HL-60 (cell line): ENCODE measurements at regions not wholly inside any gene's neighbourhood (a gene's known extent, or its start where the extent isn't known, plus 50 kb on each side); places are given as distances from the start of the nearest gene placed in this dataset.

Experiments used
- DNase-seq, 2 experiments: peaks; one replicate each; pipeline ENCODE4 v3.0.0-alpha.2; 2010 to 2020; ENCODE audit warnings: low read depth in 1 of 2, low spot score in 1 of 2
- H3K27ac ChIP-seq: fragments of 250-450 bp; sonication (Bioruptor Pico); replicated peaks from 2 replicates; pipeline ENCODE4 v1.5.1; 2020; ENCODE audit warnings: mild to moderate bottlenecking, moderate library complexity
- H3K27me3 ChIP-seq: fragments of 250-450 bp; sonication (Bioruptor Pico); 2 replicates; pipeline ENCODE4 v1.5.1; 2021; ENCODE audit warnings: mild to moderate bottlenecking, moderate library complexity; ENCODE audit not compliant: insufficient read depth, poor library complexity, severe bottlenecking
- H3K4me3 ChIP-seq: replicated peaks from 2 replicates; pipeline ENCODE4 v1.5.1; 2011; ENCODE audit warnings: mild to moderate bottlenecking, control low read depth, low read length; ENCODE audit not compliant: insufficient read depth
- GABPA ChIP-seq: IDR thresholded peaks from 2 replicates; pipeline ENCODE4 v1.6.1; 2012; ENCODE audit warnings: low read depth
- POLR2AphosphoS5 ChIP-seq: IDR thresholded peaks from 2 replicates; pipeline ENCODE4 v1.6.1; 2012; ENCODE audit warnings: low read depth
- SPI1 ChIP-seq: IDR thresholded peaks from 2 replicates; pipeline ENCODE4 v1.6.1; 2012; ENCODE audit warnings: low read depth, mild to moderate bottlenecking, borderline replicate concordance
- TF ChIP-seq, protein P1 (sequence below): IDR thresholded peaks from one replicate; pipeline ENCODE4 v1.5.1; 2011; ENCODE audit warnings: low read length, control low read depth, inconsistent platforms; ENCODE audit not compliant: insufficient read depth
- TF ChIP-seq, protein P2 (sequence below): IDR thresholded peaks from 2 replicates; pipeline ENCODE4 v1.6.1; 2012; ENCODE audit warnings: low read depth; ENCODE audit not compliant: insufficient replicate concordance

DNA sequence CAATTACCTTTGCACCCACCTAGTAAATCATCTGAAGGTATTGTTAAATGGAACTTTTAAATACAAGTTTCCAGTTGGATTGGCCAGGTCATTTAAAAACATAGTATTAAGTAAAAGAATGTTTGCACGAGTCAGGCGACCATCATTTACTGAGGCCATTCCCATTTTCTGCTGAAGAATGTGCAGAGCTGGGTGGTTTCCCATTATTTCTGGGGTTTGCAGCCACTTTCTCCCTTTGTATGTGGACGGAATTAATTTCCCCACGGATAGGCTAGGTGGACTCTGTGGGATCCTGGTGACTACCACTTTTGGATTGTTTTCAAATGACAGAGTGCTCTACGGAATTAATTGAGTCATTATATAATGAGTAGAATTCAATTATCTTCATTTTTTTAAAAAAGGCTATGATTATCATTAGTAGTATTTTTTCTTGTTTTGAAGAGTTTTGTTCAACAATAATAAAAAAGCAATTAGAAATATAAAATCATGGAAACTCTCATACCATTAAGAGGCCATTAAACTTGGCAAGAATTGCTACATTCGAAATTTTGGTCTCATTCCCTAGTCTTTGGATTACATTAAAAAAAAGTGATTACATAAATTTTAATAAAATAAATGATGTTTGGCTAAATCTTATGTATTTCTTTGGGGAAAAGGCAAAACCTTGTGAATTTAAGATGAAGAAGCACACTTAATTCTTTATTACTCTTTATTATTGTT is 120.4 kb upstream of the FZD8 start:
- no peak for TF ChIP-seq POLR2AphosphoS5
- Histone ChIP-seq H3K27me3 (no peaks in the 10 kb centered on the region), H3K4me3 (no peak overlapping the region), H3K27ac (no peak overlapping the region)
- DNase-seq = no peak

DNA sequence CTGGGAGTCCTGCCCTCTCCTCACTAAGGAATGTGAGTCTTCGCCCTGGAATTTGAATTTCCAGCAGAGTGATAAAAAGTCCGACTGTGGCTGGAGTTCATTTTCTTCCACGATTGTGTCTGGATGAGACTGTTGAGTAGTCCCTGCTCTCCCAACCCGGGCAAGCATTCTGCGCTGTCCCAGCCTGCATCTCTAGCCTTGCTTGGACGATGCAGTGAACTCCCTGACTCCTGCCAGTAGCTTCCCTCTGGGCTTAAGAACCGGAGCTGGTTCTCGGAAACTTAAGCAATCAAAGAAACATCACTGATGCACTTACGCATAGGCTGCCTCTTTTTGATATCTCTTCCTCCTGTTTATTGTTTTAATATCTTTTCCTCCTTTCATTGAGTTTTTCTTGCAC is 116.0 kb upstream of the FZD8 start:
- H3K27ac ChIP-seq = no peak overlapping the region
- TF ChIP-seq GABPA (no peak), SPI1 (no peak), POLR2AphosphoS5 (no peak)
- TF ChIP-seq, protein P1, sequence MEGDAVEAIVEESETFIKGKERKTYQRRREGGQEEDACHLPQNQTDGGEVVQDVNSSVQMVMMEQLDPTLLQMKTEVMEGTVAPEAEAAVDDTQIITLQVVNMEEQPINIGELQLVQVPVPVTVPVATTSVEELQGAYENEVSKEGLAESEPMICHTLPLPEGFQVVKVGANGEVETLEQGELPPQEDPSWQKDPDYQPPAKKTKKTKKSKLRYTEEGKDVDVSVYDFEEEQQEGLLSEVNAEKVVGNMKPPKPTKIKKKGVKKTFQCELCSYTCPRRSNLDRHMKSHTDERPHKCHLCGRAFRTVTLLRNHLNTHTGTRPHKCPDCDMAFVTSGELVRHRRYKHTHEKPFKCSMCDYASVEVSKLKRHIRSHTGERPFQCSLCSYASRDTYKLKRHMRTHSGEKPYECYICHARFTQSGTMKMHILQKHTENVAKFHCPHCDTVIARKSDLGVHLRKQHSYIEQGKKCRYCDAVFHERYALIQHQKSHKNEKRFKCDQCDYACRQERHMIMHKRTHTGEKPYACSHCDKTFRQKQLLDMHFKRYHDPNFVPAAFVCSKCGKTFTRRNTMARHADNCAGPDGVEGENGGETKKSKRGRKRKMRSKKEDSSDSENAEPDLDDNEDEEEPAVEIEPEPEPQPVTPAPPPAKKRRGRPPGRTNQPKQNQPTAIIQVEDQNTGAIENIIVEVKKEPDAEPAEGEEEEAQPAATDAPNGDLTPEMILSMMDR = no peak
- TF ChIP-seq, protein P2, sequence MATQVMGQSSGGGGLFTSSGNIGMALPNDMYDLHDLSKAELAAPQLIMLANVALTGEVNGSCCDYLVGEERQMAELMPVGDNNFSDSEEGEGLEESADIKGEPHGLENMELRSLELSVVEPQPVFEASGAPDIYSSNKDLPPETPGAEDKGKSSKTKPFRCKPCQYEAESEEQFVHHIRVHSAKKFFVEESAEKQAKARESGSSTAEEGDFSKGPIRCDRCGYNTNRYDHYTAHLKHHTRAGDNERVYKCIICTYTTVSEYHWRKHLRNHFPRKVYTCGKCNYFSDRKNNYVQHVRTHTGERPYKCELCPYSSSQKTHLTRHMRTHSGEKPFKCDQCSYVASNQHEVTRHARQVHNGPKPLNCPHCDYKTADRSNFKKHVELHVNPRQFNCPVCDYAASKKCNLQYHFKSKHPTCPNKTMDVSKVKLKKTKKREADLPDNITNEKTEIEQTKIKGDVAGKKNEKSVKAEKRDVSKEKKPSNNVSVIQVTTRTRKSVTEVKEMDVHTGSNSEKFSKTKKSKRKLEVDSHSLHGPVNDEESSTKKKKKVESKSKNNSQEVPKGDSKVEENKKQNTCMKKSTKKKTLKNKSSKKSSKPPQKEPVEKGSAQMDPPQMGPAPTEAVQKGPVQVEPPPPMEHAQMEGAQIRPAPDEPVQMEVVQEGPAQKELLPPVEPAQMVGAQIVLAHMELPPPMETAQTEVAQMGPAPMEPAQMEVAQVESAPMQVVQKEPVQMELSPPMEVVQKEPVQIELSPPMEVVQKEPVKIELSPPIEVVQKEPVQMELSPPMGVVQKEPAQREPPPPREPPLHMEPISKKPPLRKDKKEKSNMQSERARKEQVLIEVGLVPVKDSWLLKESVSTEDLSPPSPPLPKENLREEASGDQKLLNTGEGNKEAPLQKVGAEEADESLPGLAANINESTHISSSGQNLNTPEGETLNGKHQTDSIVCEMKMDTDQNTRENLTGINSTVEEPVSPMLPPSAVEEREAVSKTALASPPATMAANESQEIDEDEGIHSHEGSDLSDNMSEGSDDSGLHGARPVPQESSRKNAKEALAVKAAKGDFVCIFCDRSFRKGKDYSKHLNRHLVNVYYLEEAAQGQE = no peak
- DNase-seq = no peak
- no peaks in the 10 kb centered on the region for H3K27me3 ChIP-seq
- no peak overlapping the region for H3K4me3 ChIP-seq

DNA sequence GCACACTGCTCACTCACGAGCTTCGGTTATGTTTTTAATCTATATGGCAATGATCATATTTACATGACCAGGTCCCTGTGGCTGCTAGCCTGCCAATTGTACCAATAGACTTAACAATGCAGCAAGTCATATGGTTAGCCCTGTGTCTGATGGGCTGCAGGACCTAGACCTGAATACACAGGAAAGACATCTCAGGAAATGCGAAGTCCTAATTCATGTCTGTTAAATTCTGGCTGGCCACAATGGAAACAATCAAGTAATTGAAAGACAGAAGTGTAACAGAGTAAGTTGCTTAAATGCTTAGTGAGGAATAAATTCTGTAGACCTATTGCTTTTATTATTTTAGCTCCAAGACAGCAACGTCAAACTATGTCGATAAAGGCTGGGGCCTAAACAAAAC is 112.4 kb upstream of the FZD8 start:
- DNase-seq = no peak
- Histone ChIP-seq H3K27me3 (no peaks in the 10 kb centered on the region), H3K27ac (no peak overlapping the region), H3K4me3 (no peak overlapping the region)
- no peak for TF ChIP-seq GABPA
- TF ChIP-seq, protein P2 = no peak
- no peak for TF ChIP-seq POLR2AphosphoS5

DNA sequence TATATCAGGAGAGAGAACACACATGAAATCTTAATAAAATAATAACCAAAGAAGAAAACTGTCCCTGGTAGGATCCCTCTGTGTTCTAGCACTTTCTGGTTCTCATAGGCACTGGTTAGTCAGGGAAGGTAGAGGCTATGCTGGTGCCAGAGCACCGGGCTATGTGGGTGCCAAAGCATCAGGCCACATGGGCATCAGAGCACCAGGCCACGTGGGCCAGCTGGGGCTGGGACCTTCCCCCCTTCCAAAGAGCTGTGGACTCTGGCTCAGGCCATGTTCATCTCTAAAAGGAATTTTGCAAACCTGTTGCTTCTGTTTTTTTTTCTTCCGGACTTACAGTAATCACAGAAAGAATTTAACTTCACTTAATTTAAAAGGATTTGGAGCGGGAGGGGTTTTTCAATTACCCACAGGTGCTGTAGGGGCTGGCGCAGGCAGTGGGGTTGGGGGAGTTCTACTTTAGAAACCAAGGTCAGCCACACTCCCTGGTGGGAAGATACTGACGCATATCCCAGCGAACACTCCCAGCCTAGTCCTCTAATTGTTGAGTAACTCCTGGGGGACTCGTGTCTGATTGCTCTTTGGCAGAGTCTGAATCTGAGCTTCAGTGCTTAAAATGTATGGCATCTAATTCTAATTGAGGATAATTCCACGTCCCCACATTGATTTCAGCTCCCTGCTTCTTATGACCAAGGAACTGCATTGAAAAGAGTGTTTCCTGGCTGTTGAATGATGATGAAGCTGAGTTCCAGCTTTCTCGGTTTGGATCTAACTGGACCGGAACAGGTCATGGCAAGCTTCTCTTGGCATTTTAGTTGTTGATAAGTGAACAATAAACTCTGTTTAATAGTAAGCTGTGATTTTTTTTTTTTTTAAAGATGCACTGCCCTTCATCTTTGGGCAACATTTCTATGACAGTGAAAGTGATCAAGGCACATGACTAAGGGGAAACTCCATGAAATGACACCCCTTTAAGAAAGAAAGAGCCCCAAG is 110.7 kb upstream of the FZD8 start:
- no peak overlapping the region for H3K4me3 ChIP-seq
- no peak for DNase-seq
- H3K27me3 ChIP-seq = no peaks in the 10 kb centered on the region
- no peak overlapping the region for H3K27ac ChIP-seq
- TF ChIP-seq, protein P1 = no peak
- TF ChIP-seq POLR2AphosphoS5 = no peak
- TF ChIP-seq GABPA = no peak
- TF ChIP-seq, protein P2 = no peak
- no peak for TF ChIP-seq SPI1
